ENCODE measurements at regions not wholly inside any gene's neighbourhood (a gene's known extent, or its start where the extent isn't known, plus 50 kb on each side); places are given as distances from the start of the nearest gene placed in this dataset.

DNA sequence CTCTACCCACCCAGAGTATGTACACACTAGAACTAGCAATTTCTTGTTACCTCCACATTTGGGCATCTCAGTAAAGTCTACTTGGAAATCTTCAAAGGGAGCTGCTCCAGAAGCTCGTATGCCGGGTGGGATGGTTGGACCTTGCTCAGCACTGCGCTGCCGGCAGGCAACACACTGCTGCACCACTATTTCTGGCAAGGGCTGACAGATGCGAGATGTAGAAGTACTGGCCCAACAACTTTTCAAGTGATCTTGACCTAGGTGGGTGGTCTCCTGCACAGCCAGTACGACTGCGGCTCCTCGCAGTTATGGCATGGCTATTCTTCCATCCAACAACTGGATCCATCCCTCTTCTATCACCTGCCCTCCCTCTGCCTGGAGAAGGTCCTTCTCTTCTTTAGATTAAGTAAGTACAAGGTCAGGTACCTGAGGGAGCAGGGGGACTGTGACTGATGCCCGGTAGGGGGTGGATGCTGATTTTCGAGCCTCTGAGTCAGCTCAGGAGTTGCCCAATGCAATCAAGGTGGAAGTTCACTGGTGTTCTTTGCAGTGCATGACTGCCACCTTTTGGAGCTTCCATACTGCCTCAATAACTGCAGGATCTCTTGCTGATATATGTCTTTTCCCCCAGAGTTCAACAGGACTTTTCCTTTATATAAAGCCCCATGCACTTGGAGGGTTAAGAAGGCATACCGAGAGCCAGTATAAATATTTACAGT lies 100.4 kb upstream of the SLC1A4 start (continued):
- no peak for TF ChIP-seq PCBP2 (optimal IDR thresholded peaks at IDR 0.05; ENCODE audit: low read depth, low read length, poor library complexity, severe bottlenecking)
- TF ChIP-seq MLLT10 (CRISPR knock-in tag; IDR thresholded peaks at IDR 0.05): no peak
- TF ChIP-seq, protein P1, sequence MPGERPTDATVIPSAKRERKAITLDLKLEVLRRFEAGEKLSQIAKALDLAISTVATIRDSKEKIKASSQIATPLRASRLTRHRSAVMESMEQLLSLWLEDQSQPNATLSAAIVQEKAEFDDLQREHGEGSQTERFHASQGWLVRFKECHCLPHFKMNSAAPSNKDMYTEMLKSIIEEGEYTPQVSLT (CRISPR knock-in tag; IDR thresholded peaks at IDR 0.05; ENCODE audit: borderline replicate concordance, low read depth): no peak
- no peak for TF ChIP-seq ZNF605 (CRISPR knock-in tag; IDR thresholded peaks at IDR 0.05)
- TF ChIP-seq, protein P2, sequence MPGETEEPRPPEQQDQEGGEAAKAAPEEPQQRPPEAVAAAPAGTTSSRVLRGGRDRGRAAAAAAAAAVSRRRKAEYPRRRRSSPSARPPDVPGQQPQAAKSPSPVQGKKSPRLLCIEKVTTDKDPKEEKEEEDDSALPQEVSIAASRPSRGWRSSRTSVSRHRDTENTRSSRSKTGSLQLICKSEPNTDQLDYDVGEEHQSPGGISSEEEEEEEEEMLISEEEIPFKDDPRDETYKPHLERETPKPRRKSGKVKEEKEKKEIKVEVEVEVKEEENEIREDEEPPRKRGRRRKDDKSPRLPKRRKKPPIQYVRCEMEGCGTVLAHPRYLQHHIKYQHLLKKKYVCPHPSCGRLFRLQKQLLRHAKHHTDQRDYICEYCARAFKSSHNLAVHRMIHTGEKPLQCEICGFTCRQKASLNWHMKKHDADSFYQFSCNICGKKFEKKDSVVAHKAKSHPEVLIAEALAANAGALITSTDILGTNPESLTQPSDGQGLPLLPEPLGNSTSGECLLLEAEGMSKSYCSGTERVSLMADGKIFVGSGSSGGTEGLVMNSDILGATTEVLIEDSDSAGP (CRISPR knock-in tag; IDR thresholded peaks at IDR 0.05; ENCODE audit: borderline replicate concordance): peak; percentile 41; the same call in 1 of the 2 replicates
- TF ChIP-seq, protein P3, sequence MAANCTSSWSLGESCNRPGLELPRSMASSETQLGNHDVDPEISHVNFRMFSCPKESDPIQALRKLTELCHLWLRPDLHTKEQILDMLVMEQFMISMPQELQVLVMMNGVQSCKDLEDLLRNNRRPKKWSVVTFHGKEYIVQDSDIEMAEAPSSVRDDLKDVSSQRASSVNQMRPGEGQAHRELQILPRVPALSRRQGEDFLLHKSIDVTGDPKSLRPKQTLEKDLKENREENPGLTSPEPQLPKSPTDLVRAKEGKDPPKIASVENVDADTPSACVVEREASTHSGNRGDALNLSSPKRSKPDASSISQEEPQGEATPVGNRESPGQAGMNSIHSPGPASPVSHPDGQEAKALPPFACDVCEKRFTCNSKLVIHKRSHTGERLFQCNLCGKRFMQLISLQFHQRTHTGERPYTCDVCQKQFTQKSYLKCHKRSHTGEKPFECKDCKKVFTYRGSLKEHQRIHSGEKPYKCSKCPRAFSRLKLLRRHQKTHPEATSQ (CRISPR knock-in tag; IDR thresholded peaks at IDR 0.05; ENCODE audit: borderline replicate concordance): no peak
- TF ChIP-seq ARNTL (CRISPR knock-in tag; IDR thresholded peaks at IDR 0.05): no peak
- no peak for TF ChIP-seq SRF (IDR thresholded peaks at IDR 0.05; ENCODE audit: low read depth, low read length)
- TF ChIP-seq ZBTB1 (CRISPR knock-in tag; IDR thresholded peaks at IDR 0.05; ENCODE audit: borderline replicate concordance): no peak
- TF ChIP-seq, protein P4, sequence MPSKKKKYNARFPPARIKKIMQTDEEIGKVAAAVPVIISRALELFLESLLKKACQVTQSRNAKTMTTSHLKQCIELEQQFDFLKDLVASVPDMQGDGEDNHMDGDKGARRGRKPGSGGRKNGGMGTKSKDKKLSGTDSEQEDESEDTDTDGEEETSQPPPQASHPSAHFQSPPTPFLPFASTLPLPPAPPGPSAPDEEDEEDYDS (CRISPR knock-in tag; IDR thresholded peaks at IDR 0.05): no peak
- TF ChIP-seq ZNF768 (CRISPR knock-in tag; IDR thresholded peaks at IDR 0.05): no peak
- TF ChIP-seq RFX1 (IDR thresholded peaks at IDR 0.05): no peak
- no peak for TF ChIP-seq ZNF263 (CRISPR knock-in tag; IDR thresholded peaks at IDR 0.05)
- TF ChIP-seq FOSL1 (CRISPR knock-in tag; IDR thresholded peaks at IDR 0.05; ENCODE audit: borderline replicate concordance): no peak
- TF ChIP-seq ZC3H4 (CRISPR knock-in tag; IDR thresholded peaks at IDR 0.05; ENCODE audit: borderline replicate concordance): no peak
- TF ChIP-seq, protein P5, sequence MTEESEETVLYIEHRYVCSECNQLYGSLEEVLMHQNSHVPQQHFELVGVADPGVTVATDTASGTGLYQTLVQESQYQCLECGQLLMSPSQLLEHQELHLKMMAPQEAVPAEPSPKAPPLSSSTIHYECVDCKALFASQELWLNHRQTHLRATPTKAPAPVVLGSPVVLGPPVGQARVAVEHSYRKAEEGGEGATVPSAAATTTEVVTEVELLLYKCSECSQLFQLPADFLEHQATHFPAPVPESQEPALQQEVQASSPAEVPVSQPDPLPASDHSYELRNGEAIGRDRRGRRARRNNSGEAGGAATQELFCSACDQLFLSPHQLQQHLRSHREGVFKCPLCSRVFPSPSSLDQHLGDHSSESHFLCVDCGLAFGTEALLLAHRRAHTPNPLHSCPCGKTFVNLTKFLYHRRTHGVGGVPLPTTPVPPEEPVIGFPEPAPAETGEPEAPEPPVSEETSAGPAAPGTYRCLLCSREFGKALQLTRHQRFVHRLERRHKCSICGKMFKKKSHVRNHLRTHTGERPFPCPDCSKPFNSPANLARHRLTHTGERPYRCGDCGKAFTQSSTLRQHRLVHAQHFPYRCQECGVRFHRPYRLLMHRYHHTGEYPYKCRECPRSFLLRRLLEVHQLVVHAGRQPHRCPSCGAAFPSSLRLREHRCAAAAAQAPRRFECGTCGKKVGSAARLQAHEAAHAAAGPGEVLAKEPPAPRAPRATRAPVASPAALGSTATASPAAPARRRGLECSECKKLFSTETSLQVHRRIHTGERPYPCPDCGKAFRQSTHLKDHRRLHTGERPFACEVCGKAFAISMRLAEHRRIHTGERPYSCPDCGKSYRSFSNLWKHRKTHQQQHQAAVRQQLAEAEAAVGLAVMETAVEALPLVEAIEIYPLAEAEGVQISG (CRISPR knock-in tag; IDR thresholded peaks at IDR 0.05): 0 out of 2 replicates have a peak, but pooled peaks have one; percentile 18
- TF ChIP-seq STAT5B (CRISPR knock-in tag; IDR thresholded peaks at IDR 0.05): no peak
- TF ChIP-seq FOXJ3 (CRISPR knock-in tag; IDR thresholded peaks at IDR 0.05; ENCODE audit: borderline replicate concordance): no peak
- TF ChIP-seq, protein P6, sequence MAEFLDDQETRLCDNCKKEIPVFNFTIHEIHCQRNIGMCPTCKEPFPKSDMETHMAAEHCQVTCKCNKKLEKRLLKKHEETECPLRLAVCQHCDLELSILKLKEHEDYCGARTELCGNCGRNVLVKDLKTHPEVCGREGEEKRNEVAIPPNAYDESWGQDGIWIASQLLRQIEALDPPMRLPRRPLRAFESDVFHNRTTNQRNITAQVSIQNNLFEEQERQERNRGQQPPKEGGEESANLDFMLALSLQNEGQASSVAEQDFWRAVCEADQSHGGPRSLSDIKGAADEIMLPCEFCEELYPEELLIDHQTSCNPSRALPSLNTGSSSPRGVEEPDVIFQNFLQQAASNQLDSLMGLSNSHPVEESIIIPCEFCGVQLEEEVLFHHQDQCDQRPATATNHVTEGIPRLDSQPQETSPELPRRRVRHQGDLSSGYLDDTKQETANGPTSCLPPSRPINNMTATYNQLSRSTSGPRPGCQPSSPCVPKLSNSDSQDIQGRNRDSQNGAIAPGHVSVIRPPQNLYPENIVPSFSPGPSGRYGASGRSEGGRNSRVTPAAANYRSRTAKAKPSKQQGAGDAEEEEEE (CRISPR knock-in tag; IDR thresholded peaks at IDR 0.05; ENCODE audit: borderline replicate concordance): no peak
- TF ChIP-seq ZNF232 (CRISPR knock-in tag; IDR thresholded peaks at IDR 0.05; ENCODE audit: borderline replicate concordance): no peak

Measured in HepG2 (cell line).